Psoas muscle (tissue), 7 donors: ENCODE measurements at regions not wholly inside any gene's neighbourhood (a gene's known extent, or its start where the extent isn't known, plus 50 kb on each side); places are given as distances from the start of the nearest gene placed in this dataset.

Experiments
- ATAC-seq, 4 donors: fragments of 200-7000 bp; cut with Tn5 transposase; one replicate each; pipeline ENCODE4 v1.9.1; 2020; ENCODE audit warnings: moderate library complexity in 3 of 4, mild to moderate bottlenecking in 2 of 4
- DNase-seq, 2 donors: peaks; one replicate each; pipeline ENCODE4 v3.0.0-alpha.2; 2020
- H3K27ac ChIP-seq: fragments of 200-600 bp; one replicate; pipeline ENCODE4 v1.8.0; 2022
- H3K27me3 ChIP-seq, 3 donors: fragments of 200-600 bp in 1 of 3; one replicate each; pipeline versions ENCODE4 v1.6.1 to v1.8.0; 2013 to 2022; ENCODE audit warnings: low read length in 2 of 3, mild to moderate bottlenecking in 2 of 3, moderate library complexity in 1 of 3; ENCODE audit not compliant: insufficient read depth in 3 of 3
- H3K36me3 ChIP-seq, 2 donors: fragments of 200-600 bp in 1 of 2; one replicate each; pipeline versions ENCODE4 v1.6.1 to v1.8.0; 2013 to 2022; ENCODE audit warnings: low read depth in 1 of 2, mild to moderate bottlenecking in 1 of 2, moderate library complexity in 1 of 2; ENCODE audit not compliant: insufficient read depth in 1 of 2
- H3K4me1 ChIP-seq: fragments of 200-600 bp; one replicate; pipeline ENCODE4 v1.8.0; 2022
- H3K4me3 ChIP-seq: fragments of 200-600 bp; one replicate; pipeline ENCODE4 v1.8.0; 2022; ENCODE audit warnings: mild to moderate bottlenecking
- H3K9me3 ChIP-seq: fragments of 200-600 bp; one replicate; pipeline ENCODE4 v1.8.0; 2022
- CTCF ChIP-seq: fragments of 200-600 bp; IDR thresholded peaks from one replicate; pipeline ENCODE4 v1.8.0; 2022; ENCODE audit warnings: antibody characterized with exemption
- WGBS, 3 donors: extraction: QIAGEN DNeasy Blood & Tissue Kit; methylation state at CpG; one replicate each; pipeline versions ENCODE4 v1.1.6 to v1.1.7; 2013; 5-methylcytosine and 5-hydroxymethylcytosine counted together
- intact Hi-C, 2 donors: fragments of 100-400 bp; cut with DNase I; formaldehyde crosslinking; loops; one replicate each; pipeline versions ENCODE4 v1.11.0 to v1.14.2; 2022
- donor health status: healthy with polysubstance abuse.
- donor health status: DM: no; HTN: no; CAD: no; lungs with moderate emphysema.
- donor health status: Bipolar disorder and iron deficiency.
- donor health status: healthy.
- donor health status: DM: yes; HTN: yes; CAD: no.
- donor health status: DM: no; HTN: no; CAD: no.
- donor health status: DM: yes; HTN: yes; CAD: no.

GRCh38 chr5:26432386-26432785, 606.0 kb downstream of the CDH9 start:
- no peak for DNase-seq
- no peak for ATAC-seq
- Histone ChIP-seq H3K9me3 (peaks cover 5% of the 10 kb centered on the region), H3K4me3 (no peak overlapping the region), H3K4me1 (no peaks in the 10 kb centered on the region), H3K27ac (no peak overlapping the region), H3K27me3 (no peaks in the 10 kb centered on the region), H3K36me3 (no peaks in the 10 kb centered on the region)
- TF ChIP-seq CTCF: no peak
- intact Hi-C loops: no loop called here

GRCh38 chr5:26430323-26430722, 608.1 kb downstream of the CDH9 start:
- TF ChIP-seq CTCF: no peak
- H3K36me3 ChIP-seq: no peaks in the 10 kb centered on the region
- peaks cover 5% of the 10 kb centered on the region for H3K9me3 ChIP-seq
- intact Hi-C loops: no loop called here
- H3K27me3 ChIP-seq: no peaks in the 10 kb centered on the region
- no peak for DNase-seq
- 87 to 95% (median 95%) methylated on average over 2 of the region's 2 CpGs for WGBS, 3 donors
- no peak overlapping the region for H3K27ac ChIP-seq
- no peaks in the 10 kb centered on the region for H3K4me1 ChIP-seq
- ATAC-seq: no peak
- H3K4me3 ChIP-seq: no peak overlapping the region

GRCh38 chr5:26427281-26427680, 611.1 kb downstream of the CDH9 start:
- Histone ChIP-seq H3K4me1 (no peaks in the 10 kb centered on the region), H3K27me3 (no peaks in the 10 kb centered on the region), H3K4me3 (no peak overlapping the region), H3K36me3 (no peaks in the 10 kb centered on the region), H3K27ac (no peak overlapping the region), H3K9me3 (peaks cover 8% of the 10 kb centered on the region)
- 70 to 71% (median 71%) methylated on average over 2 of the region's 2 CpGs for WGBS, 3 donors
- intact Hi-C loops: no loop called here
- DNase-seq: no peak
- no peak for TF ChIP-seq CTCF
- ATAC-seq: no peak

GRCh38 chr5:26419987-26420386, 618.4 kb downstream of the CDH9 start:
- no peaks in the 10 kb centered on the region for H3K4me1 ChIP-seq
- H3K27ac ChIP-seq: no peak overlapping the region
- ATAC-seq: no peak
- WGBS, 3 donors: 76 to 94% (median 83%) methylated on average over 1 of the region's 1 CpG
- DNase-seq: no peak
- no peaks in the 10 kb centered on the region for H3K27me3 ChIP-seq
- no peaks in the 10 kb centered on the region for H3K36me3 ChIP-seq
- intact Hi-C loops: no loop called here
- no peak overlapping the region for H3K4me3 ChIP-seq
- TF ChIP-seq CTCF: no peak
- peaks cover 3% of the 10 kb centered on the region for H3K9me3 ChIP-seq

- H3K27me3 ChIP-seq: no peaks in the 10 kb centered on the region
- H3K9me3 ChIP-seq: no peaks in the 10 kb centered on the region
- H3K4me3 ChIP-seq: no peak overlapping the region
- 85 to 92% (median 88%) methylated on average over 5 of the region's 5 CpGs for WGBS, 3 donors
- ATAC-seq (no peak), DNase-seq (no peak)
- no peaks in the 10 kb centered on the region for H3K36me3 ChIP-seq
- intact Hi-C loops: no loop called here
- no peak for TF ChIP-seq CTCF
- H3K4me1 ChIP-seq: no peaks in the 10 kb centered on the region
- no peak overlapping the region for H3K27ac ChIP-seq
These were observed 621.5 kb downstream of the CDH9 start for GRCh38 chr5:26416911-26417310.
